Panc1 (cell line): ENCODE measurements at regions not wholly inside any gene's neighbourhood (a gene's known extent, or its start where the extent isn't known, plus 50 kb on each side); places are given as distances from the start of the nearest gene placed in this dataset.

Experiments
- POLR2AphosphoS5 ChIP-seq: IDR thresholded peaks from 2 replicates; pipeline ENCODE4 v1.6.1; 2012; ENCODE audit warnings: mild to moderate bottlenecking, low read depth, low read length, moderate library complexity
- TF ChIP-seq, protein P1 (sequence below): fragments of 450-650 bp; IDR thresholded peaks from 2 replicates; pipeline ENCODE4 v1.5.1; 2017; ENCODE audit warnings: mild to moderate bottlenecking
- TF ChIP-seq, protein P2 (sequence below), 2 experiments: IDR thresholded peaks; 2 replicates each; pipeline ENCODE4 v1.6.1; 2011 to 2012; ENCODE audit warnings: low read depth in 2 of 2, control low read depth in 1 of 2, low read length in 1 of 2, mild to moderate bottlenecking in 1 of 2, moderate library complexity in 1 of 2; ENCODE audit not compliant: insufficient read depth in 1 of 2

DNA sequence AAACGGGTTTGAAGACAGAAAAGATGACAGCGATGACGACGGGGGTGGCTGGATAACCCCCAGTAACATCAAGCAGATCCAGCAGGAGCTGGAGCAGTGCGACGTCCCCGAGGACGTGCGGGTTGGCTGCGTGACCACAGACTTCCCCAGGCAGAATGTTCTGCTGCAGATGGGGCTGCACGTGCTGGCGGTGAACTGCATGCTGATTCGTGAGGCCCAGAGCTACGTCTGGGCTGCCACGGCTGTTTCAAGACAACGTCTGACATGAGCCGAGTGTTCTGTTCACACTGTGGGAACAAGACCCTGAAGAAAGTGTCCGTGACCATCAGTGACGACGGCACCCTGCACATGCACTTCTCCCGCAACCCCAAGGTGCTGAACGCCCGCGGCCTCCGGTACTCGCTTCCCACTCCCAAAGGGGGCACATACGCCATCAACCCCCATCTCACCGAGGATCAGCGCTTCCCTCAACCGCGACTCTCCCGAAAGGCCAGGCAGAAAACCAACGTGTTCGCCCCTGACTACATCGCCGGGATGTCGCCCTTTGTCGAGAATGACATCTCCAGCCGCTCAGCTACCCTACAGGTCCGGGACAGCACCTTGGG lies 319.2 kb upstream of the SLC7A11 start:
- TF ChIP-seq, protein P1, sequence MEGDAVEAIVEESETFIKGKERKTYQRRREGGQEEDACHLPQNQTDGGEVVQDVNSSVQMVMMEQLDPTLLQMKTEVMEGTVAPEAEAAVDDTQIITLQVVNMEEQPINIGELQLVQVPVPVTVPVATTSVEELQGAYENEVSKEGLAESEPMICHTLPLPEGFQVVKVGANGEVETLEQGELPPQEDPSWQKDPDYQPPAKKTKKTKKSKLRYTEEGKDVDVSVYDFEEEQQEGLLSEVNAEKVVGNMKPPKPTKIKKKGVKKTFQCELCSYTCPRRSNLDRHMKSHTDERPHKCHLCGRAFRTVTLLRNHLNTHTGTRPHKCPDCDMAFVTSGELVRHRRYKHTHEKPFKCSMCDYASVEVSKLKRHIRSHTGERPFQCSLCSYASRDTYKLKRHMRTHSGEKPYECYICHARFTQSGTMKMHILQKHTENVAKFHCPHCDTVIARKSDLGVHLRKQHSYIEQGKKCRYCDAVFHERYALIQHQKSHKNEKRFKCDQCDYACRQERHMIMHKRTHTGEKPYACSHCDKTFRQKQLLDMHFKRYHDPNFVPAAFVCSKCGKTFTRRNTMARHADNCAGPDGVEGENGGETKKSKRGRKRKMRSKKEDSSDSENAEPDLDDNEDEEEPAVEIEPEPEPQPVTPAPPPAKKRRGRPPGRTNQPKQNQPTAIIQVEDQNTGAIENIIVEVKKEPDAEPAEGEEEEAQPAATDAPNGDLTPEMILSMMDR: no peak
- TF ChIP-seq, protein P2, sequence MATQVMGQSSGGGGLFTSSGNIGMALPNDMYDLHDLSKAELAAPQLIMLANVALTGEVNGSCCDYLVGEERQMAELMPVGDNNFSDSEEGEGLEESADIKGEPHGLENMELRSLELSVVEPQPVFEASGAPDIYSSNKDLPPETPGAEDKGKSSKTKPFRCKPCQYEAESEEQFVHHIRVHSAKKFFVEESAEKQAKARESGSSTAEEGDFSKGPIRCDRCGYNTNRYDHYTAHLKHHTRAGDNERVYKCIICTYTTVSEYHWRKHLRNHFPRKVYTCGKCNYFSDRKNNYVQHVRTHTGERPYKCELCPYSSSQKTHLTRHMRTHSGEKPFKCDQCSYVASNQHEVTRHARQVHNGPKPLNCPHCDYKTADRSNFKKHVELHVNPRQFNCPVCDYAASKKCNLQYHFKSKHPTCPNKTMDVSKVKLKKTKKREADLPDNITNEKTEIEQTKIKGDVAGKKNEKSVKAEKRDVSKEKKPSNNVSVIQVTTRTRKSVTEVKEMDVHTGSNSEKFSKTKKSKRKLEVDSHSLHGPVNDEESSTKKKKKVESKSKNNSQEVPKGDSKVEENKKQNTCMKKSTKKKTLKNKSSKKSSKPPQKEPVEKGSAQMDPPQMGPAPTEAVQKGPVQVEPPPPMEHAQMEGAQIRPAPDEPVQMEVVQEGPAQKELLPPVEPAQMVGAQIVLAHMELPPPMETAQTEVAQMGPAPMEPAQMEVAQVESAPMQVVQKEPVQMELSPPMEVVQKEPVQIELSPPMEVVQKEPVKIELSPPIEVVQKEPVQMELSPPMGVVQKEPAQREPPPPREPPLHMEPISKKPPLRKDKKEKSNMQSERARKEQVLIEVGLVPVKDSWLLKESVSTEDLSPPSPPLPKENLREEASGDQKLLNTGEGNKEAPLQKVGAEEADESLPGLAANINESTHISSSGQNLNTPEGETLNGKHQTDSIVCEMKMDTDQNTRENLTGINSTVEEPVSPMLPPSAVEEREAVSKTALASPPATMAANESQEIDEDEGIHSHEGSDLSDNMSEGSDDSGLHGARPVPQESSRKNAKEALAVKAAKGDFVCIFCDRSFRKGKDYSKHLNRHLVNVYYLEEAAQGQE (IDR thresholded peaks at IDR 0.05; ENCODE audit: insufficient read depth in 1 of 2, low read depth in 2 of 2, low read length in 1 of 2): no peak
- TF ChIP-seq POLR2AphosphoS5: no peak
